NOMO-1 (cell line): ENCODE measurements at regions not wholly inside any gene's neighbourhood (a gene's known extent, or its start where the extent isn't known, plus 50 kb on each side); places are given as distances from the start of the nearest gene placed in this dataset.

Experiments
- DNase-seq, 2 experiments: peaks; one replicate each; lab custom pipeline; 2025; ENCODE audit not compliant: unreplicated experiment in 2 of 2; lab: John Stamatoyannopoulos, UW

DNA sequence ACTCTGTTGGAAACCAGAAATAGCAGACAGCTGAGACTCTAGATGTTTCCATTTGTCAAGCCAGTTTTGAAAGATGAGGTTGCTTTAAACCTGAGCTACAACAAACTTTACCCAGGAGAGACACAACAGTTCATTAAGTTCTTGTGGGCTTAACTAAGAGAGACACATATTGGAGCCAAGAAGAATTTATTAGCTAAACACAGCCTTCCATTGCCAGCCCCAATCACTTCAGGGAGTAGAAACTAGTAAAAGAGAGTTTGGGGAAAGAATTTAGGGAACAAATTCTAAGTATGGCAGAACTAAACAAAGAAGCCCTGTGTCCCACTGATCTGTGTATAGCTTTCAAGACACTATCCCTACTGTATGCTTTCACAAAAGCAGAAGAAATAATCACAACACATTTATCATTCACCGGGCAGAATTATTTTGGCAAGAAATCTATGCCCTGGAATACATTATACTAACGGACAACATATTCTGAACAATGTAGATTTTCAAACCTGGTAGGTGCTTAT, 87.3 kb upstream of the KAZN start:
- DNase-seq: no peak

DNA sequence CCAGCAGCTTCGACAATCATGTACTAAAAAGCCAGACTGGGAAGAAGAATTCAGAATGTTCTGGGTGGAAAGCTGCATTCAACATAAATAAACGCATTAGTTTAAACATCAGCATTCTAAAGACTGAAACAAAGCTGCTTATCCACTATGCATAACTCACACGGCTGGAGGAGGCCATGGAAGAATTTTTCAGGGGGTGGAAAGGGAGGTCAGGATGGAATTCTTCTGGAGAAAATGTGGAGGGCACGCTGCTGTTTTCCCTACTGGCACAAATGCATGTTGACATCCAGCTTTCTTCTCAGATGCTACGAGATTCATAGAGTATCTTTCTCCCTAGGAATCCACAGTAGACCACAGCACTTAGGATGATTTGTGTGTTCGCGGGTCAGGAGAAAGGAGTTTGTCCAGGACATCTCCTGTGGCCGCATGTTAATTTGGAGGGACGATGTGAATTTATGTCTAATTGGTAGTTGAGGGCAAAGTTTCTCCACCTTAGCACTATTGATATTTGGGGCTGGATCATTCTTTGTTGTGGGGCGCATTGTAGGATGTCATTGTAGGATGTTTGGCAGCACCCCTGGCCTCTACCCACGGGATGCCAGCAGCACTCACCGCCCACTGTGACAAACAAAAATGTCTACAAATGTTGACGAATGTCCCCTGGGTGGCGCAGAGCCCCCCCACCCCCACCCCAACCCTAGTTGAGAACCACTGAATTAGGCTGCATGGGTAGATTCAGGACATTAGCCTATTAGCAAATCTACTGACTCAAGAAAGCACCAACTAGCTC, 86.5 kb upstream of the KAZN start:
- no peak for DNase-seq

DNA sequence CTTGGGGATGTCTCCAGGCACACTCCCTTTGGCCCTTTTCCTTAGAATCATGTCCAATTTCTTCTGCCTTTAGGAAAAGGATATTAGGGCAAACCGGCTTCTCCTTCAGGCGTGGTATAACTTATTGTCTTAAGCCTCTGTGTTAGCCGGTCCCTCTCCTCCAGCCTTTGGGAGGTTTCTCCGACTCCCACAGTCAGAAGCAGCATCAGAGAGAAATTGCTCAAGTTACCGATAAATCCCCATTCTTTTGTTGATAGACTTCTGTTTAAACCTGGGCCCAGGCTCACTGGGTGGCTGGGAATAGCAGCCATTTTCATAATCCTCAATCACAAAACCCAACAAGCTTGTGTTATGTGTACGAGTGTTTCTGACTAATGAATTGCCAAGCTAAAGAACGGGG, 85.4 kb upstream of the KAZN start:
- no peak for DNase-seq

DNA sequence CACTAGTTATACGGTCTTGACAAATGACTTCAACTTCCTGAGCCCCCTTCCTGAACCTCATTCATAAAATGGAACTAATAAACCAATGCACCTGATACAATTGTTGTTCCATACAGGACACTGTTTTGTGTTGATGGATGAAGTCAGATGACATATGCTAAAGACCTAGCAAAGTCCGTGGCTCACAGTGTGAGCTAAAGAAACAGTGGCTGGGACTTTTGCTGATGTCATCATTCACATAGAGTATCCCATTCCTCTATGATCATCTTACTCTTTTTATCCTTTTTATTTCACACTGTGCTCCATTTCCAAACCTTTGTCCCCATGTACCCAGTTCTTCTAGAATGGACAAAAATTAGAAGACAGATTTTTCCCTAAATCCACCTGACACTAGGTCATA, 83.7 kb upstream of the KAZN start:
- no peak for DNase-seq

DNA sequence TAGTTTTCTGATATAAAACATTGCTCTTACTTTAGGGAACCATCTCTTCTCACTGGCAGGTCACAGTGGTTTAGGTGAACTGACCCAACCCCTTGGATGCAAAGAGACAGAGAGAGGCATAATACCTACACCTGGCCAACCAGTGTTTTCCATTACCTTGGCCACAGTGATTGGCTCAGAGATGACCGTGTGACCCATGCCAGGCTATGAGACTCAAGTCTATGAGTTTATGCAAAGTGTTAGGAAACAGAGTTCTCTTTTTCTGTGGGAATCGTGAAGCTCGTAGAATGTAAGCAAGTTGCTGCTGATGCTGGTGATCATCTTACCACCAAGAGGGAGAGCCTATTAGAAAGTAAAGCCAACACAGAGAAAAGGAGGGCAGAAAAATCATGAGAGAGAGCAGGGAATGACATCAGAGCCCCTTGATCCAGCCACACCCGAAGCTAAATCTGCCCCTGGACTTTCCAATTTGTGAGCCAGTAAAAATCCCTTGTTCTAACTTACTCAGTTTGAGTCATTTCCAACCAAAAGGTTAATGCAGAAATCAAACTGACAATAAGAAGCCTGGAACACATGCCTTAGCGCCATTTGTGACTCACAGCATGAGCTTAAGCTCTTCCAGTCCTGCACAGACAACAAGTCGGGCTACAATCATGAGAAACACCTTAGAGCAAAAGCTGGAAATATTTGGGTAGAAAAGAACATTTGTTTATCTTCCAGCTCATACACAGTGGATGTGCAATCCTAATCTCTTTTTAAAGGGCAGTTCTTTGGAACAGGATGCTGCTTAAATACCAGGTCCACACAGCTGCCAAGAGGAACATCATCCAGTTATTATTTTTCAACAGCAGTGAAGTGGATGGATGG, 81.3 kb upstream of the KAZN start:
- no peak for DNase-seq

DNA sequence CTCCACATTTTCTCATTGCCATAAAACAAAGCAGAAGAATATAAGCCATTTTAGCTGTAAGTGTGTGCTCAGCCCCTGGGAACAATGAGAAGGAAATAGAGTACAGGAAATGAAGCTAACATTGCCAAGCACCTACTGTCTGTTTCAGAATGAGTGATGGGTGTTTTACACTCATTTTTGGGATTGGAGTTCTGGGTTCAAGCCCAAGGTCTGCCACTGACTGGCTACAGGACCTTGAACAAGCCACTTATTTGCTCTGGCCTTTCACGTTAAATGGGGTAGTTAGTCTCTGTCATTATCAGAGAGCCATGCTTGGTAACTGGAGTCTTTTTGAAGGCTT, 80.7 kb upstream of the KAZN start:
- DNase-seq: no peak

DNA sequence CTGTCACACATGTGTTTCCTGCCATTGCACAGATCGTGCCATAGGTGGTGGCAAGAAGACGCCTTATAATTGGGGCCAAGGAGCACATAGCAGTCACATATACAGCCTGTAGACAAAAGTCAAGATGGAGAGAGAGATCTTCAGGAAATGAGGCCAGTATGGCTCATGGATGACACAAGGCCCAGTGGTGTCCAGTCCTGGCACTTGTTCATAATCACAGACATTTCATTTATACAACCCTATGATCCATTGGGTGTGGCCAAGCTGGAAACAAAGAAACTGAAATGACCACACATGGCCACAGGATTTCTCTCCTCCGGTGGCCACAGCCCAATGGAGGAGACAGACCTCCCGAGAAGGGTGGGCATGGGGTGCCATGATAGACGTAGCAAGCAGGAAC, 78.5 kb upstream of the KAZN start:
- DNase-seq: no peak

DNA sequence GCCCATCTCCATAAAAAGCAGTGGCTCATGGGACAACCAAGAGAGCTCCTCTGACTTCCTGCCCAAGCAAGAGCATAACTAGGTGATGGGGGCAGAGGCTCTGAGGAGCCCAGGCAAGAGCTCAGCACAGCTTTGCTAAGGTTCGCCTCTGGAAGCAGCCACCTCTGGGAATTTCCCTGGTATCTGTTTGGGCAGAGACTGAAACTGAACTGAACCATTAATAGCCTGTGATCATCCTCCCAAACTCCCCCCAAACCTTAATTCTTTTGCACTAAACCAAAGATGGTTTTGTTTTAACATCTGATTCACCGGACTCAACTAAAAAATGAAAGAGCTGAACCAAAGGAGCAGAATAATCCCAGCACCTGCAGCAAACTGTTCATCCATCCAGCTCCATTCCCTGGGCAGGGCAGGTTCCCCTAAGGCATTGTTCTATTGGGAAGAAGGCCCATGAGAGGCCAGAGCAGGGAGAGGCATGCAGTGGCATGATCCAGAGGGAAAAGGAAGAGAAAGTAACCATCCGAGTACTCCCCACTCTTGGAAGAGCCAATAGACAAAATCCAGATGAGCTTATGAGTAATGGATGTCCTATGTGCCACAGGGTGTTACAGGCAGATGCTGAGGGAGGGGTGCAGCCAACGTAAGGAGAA, 77.8 kb upstream of the KAZN start:
- DNase-seq: no peak

DNA sequence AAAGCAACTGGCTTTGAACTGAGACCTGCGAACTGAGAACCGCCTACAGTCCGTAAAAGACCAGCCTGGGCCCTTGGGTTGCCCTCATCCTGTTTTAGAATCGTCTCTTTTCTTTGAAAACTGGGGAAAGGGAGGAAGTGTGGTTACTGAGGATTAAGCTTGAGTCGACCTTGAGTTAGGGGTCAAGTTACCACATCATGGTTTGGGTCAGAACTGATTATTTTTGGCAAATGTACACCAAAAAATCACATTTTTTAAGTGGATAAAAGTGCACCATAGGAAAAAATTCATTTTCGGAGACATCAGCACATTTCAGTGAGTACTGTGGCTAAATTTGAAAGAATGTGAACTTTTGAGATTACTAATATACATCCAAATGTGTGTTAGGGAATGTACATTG, 76.9 kb upstream of the KAZN start:
- DNase-seq: no peak

DNA sequence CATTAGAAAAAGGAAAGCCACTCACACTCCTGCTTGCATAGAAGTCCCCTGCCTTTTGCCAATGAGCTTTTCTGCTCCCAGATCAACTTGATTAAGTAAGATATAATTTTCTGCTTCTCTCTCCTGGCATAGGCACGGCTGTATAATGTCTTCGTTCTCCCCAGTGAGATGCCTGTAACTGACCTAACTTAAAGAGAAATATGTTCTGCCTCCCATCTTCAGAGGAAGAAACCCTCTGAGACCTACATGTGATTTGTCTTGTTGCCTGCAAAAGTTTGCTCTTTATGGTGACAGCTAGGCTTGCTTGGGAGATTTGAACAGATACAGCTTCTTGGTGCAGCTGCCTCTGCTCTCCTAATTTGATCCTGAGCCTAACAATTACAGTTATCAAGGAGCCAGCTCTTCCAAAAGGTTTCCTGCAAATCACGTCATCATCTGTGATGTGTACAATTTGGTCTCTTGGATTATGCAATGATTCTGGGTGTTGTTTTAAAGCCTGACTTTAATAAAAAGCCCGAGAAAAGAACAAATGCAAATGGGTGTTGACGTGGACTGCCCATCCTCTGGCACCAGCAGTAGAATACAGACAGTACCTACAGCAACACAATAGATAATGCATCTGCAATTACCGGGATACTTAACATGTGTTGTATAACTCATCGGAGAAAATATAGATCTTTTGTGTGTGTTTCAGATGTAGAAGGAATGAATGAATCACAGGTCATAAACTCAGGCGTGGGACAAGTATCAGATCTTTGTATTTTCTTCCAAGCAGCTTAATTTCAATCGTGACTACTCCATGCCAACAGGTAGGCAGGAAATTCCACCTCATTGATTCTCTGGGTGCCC, 76.2 kb upstream of the KAZN start:
- no peak for DNase-seq

DNA sequence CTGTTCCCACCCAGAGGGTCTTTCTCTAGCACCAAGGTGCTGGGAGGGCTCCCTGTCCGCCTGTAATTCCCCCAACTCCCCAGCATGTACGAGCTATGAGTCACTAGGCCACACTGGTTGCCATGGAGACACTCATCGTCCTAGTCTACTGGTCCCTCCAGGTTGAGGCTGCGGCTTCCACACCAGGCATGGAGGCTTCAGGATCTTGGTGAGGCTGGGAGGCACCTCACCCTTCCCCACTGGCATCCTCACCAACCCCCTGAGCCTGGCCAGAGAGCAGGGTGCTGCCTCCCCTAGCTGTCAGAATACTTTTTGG, 75.6 kb upstream of the KAZN start:
- DNase-seq: no peak

DNA sequence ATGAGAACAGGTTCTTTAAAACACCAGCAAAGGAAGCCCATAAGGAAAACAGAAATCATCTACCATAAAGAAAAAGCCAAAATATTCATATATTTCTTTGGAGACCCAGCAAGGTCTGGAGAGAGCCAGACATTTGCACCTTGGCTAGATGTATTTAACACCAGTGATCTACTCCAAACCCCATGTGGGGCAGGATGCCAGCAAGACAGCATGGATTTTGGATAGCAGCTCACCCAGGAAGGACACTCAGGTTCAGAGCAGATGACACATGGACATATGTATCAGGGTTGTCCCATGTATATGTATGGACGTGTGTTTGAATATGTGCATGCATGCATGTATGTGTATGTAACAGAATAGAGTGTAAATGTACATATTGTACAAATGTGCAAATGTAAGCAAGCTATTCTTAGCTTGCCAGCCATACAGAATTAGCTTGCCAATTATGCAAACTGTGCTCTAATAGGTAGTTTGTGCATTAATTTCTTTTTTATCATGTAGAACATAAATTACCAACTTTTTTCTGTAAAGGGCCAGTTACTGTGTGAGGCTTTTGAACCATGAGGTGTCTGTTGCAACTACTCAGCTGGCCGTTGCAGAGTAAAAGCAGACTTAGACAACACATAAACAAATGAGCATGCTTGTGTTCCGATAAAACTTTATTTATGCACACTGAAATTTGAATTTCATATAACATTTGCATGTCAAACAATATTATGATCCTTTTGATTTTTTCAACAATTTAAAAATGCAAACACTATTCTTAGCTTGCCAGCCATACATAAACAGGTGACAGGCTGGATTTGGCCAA, 73.5 kb upstream of the KAZN start:
- DNase-seq: no peak

DNA sequence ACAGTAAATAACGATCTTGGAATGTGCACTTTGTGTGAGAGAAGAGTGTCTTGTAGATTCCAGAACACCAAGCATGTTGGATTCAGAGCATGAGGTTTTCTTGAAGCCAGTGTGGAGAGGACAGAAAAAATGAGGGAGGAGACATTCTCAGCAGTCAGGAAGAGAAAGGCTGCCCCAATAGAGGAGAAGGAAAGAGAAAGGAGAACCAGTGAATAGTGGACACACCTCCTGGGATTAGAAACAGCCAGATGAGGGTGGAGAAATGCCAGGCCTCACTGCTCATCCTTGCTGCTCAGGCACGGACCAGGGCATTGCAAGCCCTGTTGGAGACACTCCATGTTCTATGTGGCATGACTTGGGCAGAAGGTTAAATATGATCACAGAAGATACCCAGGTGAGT, 69.0 kb upstream of the KAZN start:
- no peak for DNase-seq

DNA sequence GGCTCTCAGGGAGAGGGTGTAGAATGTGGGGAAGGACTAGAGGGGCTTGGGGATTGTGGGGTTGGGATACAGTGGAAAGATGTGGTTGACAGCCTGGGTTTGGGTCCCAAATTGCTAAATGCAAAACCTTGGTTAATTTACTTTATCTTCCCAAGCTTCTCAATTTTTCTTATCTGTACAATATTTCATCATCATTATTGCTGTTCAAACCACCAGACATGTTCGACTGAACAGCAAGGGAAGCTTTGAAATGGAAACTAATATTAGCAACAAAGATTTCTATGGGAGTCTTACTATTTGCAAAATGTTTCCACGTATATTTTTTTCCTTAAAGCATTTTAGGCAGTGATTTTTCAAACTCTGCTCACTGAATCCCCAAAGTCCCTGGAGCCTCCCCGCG, 67.0 kb upstream of the KAZN start:
- no peak for DNase-seq

DNA sequence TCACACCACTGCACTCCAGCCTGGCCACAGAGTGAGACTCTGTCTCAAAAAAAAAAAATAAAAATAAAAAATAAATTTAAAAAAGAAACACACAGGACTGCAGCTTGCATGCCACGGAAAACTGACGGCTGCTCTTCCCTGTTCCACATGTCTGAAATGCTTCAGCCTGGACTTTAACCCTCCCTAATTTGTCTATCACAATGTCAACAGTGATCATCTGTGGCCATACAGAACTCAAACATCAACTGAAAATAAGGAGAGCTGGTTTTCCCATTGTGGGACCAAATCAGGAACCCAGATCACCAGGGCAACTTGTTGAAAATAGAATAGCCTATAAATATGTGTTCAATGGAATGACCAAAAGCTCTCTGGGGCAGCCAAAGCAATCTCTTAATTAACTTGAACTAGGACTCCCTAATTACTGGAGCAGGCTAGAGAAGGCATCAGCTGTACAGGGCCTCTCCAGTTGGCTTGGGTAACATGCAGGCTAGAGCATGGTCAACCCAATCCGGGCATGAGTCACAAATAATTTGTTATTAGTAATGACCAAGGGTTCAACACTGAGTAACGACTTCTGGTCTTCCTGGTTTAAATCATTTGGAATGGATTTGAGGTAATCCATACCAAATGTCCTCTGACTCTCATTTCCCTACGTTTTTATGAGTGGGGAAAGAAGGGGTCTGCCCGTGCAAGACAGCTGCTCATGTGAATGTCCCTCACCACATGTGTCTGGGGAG, 62.7 kb upstream of the KAZN start:
- no peak for DNase-seq

DNA sequence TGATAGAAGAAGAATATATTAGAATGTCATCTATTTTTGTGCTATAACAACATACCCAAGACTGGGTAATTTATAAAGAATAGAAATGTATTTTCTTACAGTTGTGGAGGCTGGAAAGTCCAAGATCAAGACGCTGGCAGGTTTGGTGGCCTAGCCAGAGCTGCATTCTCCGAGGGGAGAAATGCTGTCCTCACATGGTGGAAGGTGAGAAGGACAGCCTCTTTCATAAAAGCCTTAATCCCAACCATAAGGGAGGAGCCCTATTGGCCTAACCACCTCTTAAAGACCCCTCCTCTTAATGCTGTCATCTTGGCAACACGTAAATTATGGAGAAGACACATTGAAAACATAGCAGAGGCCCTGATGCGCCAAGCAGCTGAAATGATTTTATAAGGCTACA, 60.1 kb upstream of the KAZN start:
- DNase-seq: no peak

DNA sequence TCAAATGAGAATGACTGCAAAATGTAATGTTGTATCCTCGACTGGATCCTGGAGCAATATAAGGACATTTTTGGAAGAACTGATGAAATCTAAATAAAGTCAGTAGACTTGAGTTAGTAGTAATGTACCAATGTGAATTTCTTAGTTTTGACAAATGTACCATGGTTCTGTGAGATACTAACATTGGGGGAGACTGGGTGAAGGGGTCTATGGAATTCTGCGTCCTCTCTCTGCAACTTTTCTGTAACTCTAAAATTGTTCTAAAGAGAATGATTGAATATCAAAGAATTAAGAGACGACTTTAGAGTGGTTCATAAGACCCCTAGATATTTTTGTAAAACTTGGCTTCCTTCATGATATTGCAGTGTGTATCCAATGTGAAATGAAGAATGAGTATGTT, 59.2 kb upstream of the KAZN start:
- DNase-seq: no peak

DNA sequence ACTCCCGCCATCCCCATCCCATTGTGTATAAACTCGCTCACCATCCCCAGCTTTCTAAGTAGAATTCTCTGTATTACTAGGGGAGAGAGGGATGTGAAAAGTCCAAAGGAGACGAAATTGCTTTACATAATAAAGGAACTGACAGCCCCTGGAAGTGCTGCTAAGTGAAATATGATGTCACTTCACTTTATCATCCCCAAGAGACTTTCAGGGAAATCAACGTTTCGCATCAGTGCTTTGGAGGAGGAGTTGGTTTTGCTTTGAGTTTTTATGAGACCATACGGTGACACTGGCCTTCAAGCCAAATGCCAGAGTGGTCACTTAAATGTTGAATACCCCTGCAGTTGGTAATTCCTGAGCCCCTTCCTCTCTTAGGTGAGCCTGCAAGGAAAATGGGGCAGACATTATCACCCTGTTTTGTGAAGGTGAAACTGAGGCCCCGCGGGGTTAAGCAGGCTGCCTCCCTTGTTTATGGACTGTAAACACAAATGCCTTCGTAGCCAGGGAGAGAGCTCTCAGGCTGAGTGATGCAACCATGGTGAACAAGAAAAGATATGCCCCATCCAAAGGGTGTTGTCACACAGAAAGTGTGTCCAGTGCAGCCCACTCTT, 58.4 kb upstream of the KAZN start:
- no peak for DNase-seq

DNA sequence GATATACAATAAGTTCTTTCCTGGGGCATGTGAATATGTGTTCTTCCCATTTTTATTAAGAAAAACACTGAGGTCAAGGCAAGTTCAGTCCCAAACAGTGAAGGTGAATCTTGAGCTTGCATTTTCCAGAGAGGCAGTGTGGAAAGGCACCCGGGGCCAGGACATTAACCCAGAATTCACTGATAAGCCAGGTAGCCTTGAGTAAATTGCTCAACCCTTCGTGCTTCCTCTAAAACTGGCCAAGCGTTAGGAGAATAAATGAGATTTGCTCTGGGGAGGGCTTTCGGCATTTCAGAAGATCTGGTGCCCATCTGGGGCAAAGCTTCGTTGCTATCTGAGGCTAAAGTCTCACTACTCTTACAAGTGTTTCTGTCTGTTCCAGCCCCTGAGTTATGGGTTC, 57.1 kb upstream of the KAZN start:
- DNase-seq: no peak
